ENCODE measurements at regions not wholly inside any gene's neighbourhood (a gene's known extent, or its start where the extent isn't known, plus 50 kb on each side); places are given as distances from the start of the nearest gene placed in this dataset.

GRCh38 chr6:14871221-14871620 lies 374.6 kb upstream of the JARID2 start:
- TF ChIP-seq, protein P1, sequence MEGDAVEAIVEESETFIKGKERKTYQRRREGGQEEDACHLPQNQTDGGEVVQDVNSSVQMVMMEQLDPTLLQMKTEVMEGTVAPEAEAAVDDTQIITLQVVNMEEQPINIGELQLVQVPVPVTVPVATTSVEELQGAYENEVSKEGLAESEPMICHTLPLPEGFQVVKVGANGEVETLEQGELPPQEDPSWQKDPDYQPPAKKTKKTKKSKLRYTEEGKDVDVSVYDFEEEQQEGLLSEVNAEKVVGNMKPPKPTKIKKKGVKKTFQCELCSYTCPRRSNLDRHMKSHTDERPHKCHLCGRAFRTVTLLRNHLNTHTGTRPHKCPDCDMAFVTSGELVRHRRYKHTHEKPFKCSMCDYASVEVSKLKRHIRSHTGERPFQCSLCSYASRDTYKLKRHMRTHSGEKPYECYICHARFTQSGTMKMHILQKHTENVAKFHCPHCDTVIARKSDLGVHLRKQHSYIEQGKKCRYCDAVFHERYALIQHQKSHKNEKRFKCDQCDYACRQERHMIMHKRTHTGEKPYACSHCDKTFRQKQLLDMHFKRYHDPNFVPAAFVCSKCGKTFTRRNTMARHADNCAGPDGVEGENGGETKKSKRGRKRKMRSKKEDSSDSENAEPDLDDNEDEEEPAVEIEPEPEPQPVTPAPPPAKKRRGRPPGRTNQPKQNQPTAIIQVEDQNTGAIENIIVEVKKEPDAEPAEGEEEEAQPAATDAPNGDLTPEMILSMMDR (conservative IDR thresholded peaks at IDR 0.05; ENCODE audit: low read length): no peak
- TF ChIP-seq EZH2phosphoT487 (IDR thresholded peaks at IDR 0.05; ENCODE audit: borderline replicate concordance, low read depth, low read length): no peak
